Prostate gland (tissue), 2 donors: ENCODE measurements at regions not wholly inside any gene's neighbourhood (a gene's known extent, or its start where the extent isn't known, plus 50 kb on each side); places are given as distances from the start of the nearest gene placed in this dataset.

Experiments used
- CTCF ChIP-seq, 4 experiments: fragments of 200-600 bp in 2 of 4; fragments of 450-650 bp in 2 of 4; sonication (generic) in 2 of 4; IDR thresholded peaks; 1 replicate in 3 of 4; 2 replicates in 1 of 4; pipeline ENCODE4 v1.5.1; 2016 to 2019; ENCODE audit warnings: antibody characterized with exemption in 4 of 4, mild to moderate bottlenecking in 2 of 4, moderate library complexity in 2 of 4
- POLR2A ChIP-seq: fragments of 450-650 bp; IDR thresholded peaks from one replicate; pipeline ENCODE4 v1.6.1; 2016; ENCODE audit warnings: antibody characterized with exemption, mild to moderate bottlenecking

GRCh38 chr10:108003576-108003975, 839.1 kb upstream of the SORCS1 start:
- TF ChIP-seq CTCF (IDR thresholded peaks at IDR 0.05) (no peak), POLR2A (no peak)
